HG02840 (cell line): ENCODE measurements at regions not wholly inside any gene's neighbourhood (a gene's known extent, or its start where the extent isn't known, plus 50 kb on each side); places are given as distances from the start of the nearest gene placed in this dataset.

Experiments
- ATAC-seq: cut with Tn5 transposase; IDR thresholded peaks from one replicate; pipeline ENCODE4 v1.9.1; 2021; ENCODE audit warnings: mild to moderate bottlenecking, moderate library complexity, moderate number of reproducible peaks; ENCODE audit not compliant: unreplicated experiment, low FRiP score

DNA sequence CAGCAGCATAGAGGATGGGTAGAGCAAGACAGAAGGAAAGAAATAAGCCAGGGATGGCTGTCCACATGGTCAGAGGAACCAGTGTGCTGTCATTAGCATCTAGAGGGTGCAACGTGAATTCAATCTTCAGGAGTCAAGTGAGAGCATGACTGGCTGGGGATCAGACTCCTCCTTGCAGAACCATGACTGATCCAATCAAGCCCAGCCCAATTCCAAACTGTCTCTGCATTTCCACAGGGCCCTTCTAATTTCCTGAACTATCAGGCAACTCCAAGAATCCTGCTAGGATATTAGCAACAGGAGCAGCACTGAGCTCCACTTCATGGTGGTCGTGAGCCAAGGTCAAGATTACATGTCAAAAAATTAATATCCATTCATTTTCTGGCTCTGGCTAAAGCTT, 166.8 kb upstream of the CAMK1G start:
- no peak for ATAC-seq

DNA sequence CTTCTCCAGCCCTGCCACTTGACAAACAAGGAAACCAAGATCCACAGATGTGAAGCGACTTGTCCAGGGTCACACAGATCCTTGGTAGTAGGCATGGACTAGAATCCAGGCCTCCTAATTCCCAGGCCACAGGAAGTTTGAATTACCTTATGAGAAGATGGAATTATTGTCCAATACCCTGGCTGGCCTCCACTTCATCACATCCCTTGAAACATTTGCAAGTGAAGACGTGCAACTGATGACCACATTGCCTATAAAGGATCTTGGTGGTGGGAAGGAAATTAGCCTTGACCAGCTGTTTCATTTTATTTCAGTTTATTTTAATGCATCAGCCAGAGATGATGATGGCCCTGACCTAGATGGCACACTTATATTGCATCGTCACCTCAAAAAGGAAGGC, 165.8 kb upstream of the CAMK1G start:
- ATAC-seq = no peak

DNA sequence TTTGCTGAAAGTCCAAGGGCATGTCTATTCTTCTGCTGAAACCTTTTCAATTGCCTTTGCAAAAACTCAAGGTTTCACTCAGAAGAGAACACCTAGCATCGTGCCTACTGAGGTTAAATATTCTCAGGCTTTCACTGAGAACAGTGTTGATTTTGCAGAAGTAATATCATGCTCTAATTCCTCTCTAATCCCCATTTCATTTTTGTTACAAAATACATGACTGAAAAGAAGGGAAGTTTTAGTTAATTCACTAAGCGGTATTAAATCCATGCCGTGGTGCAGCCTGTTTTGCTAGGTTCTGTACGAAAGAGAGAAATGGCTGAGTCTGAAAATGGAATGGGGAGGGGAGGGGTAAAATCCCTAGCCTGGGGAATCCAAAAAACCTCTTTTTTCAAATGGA, 163.2 kb upstream of the CAMK1G start:
- no peak for ATAC-seq

DNA sequence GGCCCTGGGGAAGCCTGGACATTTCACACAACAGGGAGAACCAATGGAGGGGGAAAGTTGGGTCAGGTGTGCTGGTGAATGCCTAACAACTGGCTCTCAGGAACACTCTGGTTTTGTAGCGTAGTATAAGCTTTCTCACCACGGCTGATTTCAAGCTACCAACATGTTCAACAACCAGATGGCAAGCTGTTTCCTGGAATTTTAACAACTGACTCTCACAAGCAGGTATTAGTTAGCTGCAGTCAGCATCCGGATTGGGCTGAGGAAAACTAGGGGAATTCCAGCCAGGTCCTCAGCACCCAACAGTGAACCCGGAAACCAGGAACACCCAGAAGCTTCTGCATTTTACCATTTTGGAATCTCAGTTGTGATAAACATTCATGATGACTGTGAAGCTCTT, 162.3 kb upstream of the CAMK1G start:
- ATAC-seq = no peak

DNA sequence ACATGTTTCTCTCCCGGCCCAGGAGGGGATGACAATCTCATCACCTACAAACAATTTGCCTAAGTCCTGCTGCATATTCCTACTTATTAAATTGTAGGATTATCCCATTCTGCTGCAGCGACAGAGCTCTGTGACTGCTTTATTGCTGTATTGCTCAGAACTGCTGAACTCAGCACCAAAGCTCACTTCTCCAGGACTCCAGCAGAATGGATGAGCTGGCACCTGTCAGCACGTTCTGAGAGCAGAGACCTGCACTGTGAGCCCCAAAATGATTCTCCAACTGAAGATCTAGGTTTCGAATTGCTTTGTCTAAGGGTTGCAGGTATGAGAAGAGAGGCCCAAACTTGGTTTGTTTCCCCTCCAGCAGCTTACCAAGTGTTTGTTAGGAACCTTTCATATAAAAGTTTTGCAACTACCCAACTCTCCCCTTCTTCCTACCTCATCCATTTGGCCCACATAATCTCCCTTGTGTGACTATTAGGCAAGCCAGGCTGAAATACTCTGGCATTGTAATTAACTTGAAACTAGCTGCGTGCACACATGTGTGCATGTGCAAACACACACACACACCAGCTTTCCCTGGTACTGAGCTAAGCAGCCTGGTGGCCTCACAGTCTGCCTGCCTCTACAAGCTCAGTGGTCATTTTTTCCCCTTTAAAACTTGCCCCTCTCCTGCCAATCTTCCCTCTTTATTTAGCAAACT, 161.4 kb upstream of the CAMK1G start:
- ATAC-seq = no peak

DNA sequence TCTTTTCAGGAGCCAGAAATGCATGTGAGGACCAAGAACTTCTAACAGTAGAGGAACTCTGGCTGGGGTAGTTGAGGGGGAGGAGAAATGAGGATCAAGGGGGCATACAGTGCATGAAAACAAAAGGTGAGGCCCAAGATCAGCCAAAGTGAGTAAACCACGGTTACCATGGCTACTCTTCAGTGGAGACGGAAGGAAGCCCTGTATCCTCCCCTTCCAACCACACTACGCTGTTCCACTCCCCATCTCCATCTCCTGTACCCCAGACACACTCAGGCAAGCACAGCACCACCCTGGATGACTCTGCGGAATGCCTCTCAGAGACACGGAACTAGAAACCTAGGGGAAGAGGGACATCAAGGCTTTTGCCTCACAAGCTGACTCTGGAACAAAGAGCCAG, 157.6 kb upstream of the CAMK1G start:
- ATAC-seq = no peak

DNA sequence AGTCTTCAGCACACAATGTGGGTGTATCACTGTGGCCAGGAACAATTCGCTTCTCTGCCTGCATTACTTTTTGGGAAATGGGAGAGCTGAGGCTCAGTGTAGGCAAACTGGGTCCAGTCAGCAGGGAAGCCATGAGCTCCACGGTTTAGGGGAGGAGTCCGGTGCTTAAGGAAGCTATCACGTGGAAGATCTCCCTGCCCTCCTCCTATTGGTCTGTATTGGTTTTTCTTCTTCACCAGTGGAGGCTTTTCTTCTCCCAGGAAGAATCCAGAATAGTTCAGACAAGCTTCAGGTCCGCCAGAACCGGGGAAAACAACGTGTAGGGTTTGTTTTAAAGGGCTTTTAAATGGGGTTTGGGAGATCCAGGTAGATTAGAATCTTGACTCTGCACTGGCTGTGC, 156.2 kb upstream of the CAMK1G start:
- ATAC-seq = no peak

DNA sequence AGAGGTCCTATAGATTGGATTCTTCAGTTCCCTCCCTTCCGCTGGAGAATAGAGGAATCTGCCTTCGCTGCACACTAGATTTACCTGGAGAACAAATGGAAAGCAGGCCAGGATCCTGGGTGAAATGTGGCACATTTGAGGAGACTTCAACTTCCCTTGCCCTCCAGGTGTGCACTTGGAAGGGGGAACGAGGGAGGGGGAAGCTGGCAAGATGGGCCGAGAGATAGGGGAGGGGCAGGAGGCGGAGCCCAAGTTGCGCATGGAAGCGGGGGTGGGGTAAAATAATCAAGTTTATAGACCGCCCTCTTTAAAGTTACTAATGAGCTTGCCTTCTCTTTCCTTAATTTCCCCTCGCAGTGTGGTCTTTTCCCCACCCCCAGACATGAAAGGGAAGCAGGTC, 155.7 kb upstream of the CAMK1G start:
- no peak for ATAC-seq

DNA sequence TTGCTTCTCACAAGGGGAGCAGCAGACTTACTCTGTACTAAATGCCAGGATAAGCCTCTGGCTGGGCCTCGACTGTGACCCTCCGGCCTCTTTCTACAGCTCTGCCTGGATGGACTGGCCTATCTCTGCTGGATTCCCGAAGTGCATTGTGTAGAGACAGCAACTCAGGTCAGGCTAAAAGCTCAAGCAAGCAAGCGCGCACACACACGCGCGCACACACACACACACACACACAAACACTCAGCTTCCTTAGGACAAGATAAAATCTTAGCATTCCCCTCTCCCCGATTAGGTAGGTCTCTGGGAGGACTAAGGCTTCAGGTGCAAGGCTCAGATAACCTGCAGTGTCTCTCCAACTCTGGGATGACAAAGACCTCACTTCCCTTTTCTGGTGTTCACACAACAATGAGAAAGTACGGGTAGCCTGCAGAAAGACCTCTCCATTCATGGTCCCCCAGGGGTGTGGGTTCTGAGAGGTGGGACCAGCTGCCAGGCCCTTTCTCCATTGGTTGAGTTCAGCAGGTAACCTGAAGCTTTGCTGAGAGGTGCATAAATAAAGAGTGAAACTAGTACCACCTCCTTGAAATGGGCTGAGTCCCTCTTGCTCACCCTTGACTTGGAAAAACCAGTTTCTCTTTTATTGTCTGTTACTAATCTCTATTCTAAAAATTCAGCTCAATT, 155.1 kb upstream of the CAMK1G start:
- ATAC-seq = no peak

DNA sequence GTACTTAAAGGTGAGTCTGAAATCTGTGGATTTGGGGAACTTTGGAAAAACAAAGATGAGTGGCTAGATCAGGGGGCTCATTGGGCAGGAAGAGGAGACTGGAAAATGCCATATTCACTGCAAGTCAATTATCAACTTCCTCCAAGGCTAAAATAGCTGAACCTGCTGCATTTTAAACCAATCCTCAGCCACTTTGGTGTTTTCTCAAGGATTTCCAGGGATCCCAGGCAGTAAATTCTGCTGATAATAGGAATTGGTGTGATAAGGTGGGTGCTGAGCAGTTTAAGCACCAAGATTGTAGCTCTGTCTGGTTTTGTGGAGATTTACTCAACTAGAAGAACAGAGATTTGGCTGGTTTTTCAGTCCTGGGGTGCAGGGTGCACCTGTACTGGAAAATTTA, 153.9 kb upstream of the CAMK1G start:
- ATAC-seq = no peak

DNA sequence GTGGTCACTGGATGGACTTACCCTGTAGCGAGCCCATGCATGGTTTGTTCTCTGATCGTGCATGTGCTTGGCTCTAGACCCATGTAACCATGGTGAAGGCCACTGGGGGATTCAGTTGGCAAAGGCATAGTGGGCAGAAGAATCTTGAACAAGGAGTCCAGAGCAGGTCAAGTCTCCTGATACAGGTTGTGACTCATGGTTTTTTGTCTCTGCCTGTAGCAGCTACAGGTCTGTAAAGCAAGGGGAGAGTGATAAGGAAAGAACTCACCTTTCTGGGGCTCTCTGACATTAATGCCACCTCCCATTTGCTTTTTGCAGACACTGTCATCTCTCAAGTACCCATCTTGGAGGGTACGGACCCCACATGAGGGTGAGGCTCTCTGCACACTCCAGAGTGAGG, 153.4 kb upstream of the CAMK1G start:
- ATAC-seq = no peak

DNA sequence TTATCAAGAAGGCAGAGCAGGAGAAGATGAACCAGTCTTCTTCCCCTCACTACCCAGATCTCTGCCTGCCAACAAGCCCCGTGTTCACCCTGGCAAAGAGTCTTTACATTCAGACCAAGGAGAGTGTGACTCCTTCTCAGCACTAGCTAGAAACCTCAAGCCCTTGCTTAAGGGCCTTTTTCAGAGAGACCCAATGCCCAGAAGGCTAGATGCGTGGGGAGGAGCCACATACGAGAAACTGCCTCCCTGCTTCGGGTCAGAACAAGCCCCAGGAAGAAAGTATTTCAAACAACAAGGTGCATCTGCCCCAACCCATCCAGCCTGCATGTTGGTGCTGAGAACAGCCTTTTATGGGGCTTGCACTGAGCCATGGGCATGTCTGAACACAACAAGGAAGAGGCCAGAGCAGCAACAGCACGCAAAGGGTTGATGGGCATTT, 152.7 kb upstream of the CAMK1G start:
- ATAC-seq = no peak

DNA sequence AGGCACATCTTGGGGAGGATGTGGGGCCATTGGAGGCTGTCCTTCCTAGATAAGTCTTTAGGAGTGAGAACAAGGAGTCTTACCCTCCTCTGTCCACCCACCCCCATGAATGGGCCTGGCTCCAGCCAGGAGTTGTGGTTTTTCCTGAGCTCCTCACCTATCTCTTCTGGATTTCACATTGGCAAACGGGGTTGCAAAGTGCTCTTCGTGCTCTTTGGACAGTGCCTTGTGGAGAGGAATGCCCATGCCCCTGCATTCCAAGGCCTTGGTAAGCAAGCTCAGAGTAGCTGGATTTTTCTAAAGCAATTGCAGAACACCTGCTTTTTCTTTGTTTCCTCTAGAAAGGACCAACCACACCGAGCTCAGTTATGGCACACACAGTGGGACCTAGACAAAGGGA, 152.1 kb upstream of the CAMK1G start:
- no peak for ATAC-seq

DNA sequence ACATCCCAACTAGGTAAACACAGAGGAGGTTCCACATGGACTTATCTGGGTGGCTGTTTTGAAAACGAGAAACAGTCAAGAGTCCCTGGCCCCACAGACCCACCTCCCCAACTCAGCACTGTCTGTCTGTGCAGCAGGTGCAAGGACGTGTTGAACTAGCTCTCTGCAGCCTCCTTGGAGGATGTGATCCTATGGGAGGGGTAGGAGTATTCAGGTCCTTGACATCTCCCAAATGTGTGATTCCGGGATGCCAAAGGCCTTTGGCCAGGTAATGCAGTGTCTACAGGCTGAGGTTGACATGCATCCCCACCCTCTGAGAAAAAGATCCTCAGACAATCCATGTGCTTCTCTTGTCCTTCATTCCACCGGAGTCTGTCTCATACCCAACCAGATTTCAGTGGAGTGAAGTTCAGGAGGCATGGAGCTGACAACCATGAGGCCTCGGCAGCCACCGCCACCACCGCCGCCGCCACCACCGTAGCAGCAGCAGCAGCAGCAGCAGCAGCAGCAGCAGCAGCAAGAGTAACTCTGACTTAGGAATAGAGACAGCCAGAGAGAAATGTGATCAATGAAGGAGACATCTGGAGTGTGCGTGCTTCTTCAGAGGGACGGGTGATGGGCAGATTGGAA, 151.6 kb upstream of the CAMK1G start:
- no peak for ATAC-seq

DNA sequence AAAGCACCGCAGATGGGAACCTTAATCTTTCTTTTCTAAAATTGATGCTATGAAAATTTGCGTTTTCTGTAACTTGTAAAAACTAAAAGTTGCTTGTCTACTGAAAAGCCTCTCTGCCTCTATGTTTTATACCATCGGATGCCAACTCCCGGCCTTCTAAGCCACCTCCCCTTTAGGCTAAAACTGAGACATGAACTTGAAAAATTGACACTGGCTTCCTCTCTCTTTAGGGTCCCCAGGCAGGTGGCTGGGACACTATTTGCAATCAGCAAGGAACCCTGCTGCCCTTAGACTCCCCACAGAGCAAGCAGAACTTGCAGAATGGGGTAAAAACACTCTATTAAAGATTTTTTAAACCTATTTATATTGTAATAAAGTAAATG, 151.1 kb upstream of the CAMK1G start:
- ATAC-seq = no peak

DNA sequence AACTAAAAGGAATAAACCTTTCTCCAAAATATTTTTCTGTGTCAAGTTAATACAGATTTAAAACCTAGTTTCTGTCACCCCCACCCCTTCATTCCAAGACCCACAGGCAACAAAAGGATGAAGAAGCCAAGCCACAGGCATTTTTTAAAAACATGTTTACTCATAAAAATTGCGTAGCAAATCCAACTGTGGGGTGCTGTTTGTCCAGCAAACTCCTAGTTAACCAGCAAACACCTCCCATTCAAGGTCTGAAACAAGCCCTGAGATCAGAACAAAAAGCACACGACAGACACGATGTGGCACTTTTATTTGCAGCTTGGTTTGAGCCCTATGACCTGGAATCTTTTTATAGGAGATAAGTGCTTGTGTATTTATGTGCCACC, 149.9 kb upstream of the CAMK1G start:
- no peak for ATAC-seq

DNA sequence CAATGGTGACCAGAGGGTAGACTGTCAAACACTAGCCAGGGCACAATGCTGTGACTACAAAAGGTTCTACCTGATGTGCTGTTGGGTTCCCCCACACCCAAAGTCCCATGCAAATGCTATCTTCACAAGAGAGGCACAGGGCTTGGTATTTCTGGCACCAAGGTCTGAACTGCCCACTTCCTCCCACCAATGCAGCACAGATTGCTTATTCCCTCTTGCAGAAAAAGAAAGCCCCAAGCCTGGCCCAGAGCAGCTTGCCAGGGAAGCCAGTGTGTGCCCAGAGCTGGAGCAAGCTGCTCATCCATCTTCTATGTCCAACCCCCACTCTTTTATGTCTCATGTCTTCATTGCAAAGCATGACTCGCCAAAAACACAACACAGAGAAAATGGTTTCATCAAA, 149.4 kb upstream of the CAMK1G start:
- no peak for ATAC-seq

DNA sequence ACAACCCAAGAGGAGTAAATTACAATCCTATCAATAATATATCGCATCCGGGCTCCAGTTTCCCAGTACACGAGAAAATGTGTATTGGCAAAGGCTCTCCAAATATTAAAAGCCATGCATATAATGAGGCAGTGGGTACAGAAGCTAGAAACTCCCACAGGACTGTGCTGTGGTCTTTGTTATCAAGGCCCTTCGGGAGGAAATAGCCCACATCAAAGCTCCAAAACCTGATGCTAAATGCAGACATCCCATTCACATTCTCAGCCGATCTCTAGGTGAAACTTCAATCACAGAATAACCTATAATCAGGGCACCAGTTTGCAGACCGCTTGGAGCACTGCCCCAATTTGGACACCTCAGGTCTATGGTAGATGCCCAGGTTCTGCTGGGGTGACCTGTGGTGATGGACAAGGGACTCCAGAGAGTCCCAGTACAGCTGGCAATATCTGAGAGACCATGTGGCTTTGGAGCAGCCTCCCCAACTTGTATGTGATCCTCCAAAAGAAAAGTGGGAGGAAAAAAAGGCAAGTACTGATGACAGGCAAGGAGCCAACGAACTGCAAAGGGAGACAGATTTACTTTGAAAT, 148.8 kb upstream of the CAMK1G start:
- ATAC-seq = no peak

DNA sequence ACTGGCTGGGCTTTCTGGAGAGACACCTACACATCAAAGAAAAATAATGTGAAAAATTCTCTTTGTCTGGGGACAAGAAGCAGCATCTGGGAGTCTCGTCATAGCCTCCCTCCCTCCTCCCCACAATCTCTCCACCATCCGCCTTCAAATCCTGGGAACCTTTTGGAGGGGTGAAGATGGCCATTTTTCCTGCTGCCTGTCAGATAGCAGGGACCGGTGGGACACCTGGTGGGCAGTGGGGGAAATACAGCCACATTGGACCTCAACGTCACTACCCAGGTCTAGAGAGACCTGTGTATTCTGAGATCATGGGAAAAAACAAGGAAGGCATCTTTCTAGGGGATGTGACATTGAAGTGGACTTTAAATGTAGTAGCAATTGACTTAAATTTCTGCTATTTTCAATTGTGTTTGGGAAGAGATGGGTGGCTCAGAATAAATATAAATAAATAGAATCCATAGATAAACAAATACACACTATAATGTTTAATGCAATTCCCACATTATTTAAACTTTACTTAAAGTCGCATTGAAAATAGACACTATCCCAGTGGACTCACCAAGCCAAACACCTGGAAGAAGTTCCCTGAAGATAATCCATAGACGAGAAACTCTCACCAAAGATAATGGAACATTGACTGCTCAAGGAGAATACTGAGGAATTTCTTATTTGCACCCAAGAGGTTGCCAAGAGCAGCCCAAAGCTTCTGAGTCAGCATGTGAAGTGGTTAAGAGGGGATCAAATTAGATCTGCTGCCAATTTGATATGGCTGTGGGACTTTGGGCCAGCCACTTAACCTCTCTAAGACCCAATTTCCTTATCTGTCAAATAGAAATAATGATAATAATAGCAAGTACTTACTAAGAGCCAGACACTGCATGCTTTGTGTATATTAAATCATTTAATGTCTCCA, 147.6 kb upstream of the CAMK1G start:
- ATAC-seq = no peak

DNA sequence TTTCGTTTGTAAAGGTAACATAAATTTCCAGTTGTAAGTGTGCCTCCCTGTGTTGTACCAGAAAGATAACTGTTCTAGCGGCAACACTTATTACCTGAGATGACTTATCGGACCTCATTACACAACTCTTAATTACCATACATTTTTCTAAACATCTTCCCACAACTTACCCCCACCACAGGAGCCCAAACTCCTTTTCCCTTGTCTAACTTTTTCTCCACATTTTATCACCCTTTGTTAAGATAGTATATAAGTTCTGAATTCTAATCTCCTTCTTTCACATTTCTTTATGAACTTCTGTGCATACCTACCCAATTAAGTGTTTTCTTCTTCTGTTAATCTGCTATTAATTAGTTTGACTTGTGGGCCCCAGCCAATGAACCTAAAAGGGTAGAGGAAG, 143.7 kb upstream of the CAMK1G start:
- no peak for ATAC-seq
